H1 (cell line): ENCODE measurements at regions not wholly inside any gene's neighbourhood (a gene's known extent, or its start where the extent isn't known, plus 50 kb on each side); places are given as distances from the start of the nearest gene placed in this dataset.

Experiments used
- CTCF ChIA-PET: fragments of 300-600 bp; sonication (Branson Sonifier 250); formaldehyde crosslinking; loops from one replicate; lab custom pipeline; 2021; ENCODE audit not compliant: partially characterized antibody; lab: Charles Lee
- POLR2A ChIA-PET: fragments of 300-600 bp; sonication (Branson Sonifier 250); formaldehyde crosslinking; loops from one replicate; lab custom pipeline; 2021; ENCODE audit warnings: inconsistent platforms; ENCODE audit not compliant: partially characterized antibody; lab: Charles Lee
- DNase-seq, 2 experiments: peaks; one replicate each; pipeline versions ENCODE4 v3.0.0 to v3.0.0-alpha.2; 2010 to 2022; ENCODE audit warnings: low spot score in 2 of 2, low read depth in 1 of 2, mixed read lengths in 1 of 2
- FAIRE-seq: peaks from 2 replicates; lab custom pipeline; 2011; peaks lifted over from hg19 to GRCh38; lab: Jason Lieb, UNC
- H2AFZ ChIP-seq: 2 replicates; pipeline ENCODE4 v1.8.1; 2012; ENCODE audit warnings: low read length, inconsistent platforms
- H2AK5ac ChIP-seq: 2 replicates; pipeline ENCODE4 v1.6.1; 2013; ENCODE audit warnings: low read depth, low read length
- H2BK120ac ChIP-seq: replicated peaks from 2 replicates; pipeline ENCODE3; 2013; ENCODE audit warnings: low read depth, low read length, inconsistent platforms
- H2BK12ac ChIP-seq: 2 replicates; pipeline ENCODE4 v1.6.1; 2013; ENCODE audit warnings: low read depth, low read length
- H2BK15ac ChIP-seq: 2 replicates; pipeline ENCODE4 v1.6.1; 2013; ENCODE audit warnings: low read length
- H2BK20ac ChIP-seq: 2 replicates; pipeline ENCODE4 v1.6.1; 2013; ENCODE audit warnings: low read length
- H2BK5ac ChIP-seq: 2 replicates; pipeline ENCODE4 v1.6.1; 2013; ENCODE audit warnings: low read depth, low read length
- H3K14ac ChIP-seq: 2 replicates; pipeline ENCODE4 v1.6.1; 2013; ENCODE audit warnings: inconsistent platforms; ENCODE audit not compliant: insufficient read length
- H3K18ac ChIP-seq: 2 replicates; pipeline ENCODE4 v1.6.1; 2013; ENCODE audit warnings: low read length; ENCODE audit errors: extremely low read depth
- H3K23ac ChIP-seq: 2 replicates; pipeline ENCODE4 v1.6.1; 2013; ENCODE audit warnings: inconsistent platforms; ENCODE audit not compliant: insufficient read length
- H3K23me2 ChIP-seq: 2 replicates; pipeline ENCODE4 v1.6.1; 2013; ENCODE audit warnings: low read depth, low read length
- H3K27ac ChIP-seq: 2 replicates; pipeline ENCODE4 v1.6.1; 2011; ENCODE audit warnings: low read depth, low read length, inconsistent platforms
- H3K27me3 ChIP-seq, 4 experiments: replicated peaks in 1 of 4; 1 replicate in 1 of 4; 2 replicates in 3 of 4; pipeline versions ENCODE4 v1.6.1 to v1.8.1; 2011 to 2013; ENCODE audit warnings: low read length in 3 of 4, mild to moderate bottlenecking in 3 of 4, inconsistent platforms in 2 of 4, mixed read lengths in 2 of 4, moderate library complexity in 1 of 4; ENCODE audit not compliant: control insufficient read depth in 3 of 4, insufficient read depth in 3 of 4; ENCODE audit errors: extremely low read depth in 1 of 4
- H3K36me3 ChIP-seq, 4 experiments: 2 replicates each; pipeline versions ENCODE4 v1.6.1 to v1.8.1; 2011 to 2013; ENCODE audit warnings: mild to moderate bottlenecking in 4 of 4, low read length in 3 of 4, moderate library complexity in 2 of 4, control low read depth in 1 of 4, inconsistent platforms in 1 of 4; ENCODE audit not compliant: insufficient read depth in 4 of 4, control insufficient read depth in 2 of 4
- H3K4ac ChIP-seq: replicated peaks from 2 replicates; pipeline ENCODE3; 2013; ENCODE audit warnings: low read length, low read depth, mixed read lengths, inconsistent platforms; ENCODE audit not compliant: insufficient read length
- H3K4me1 ChIP-seq, 4 experiments: replicated peaks in 1 of 4; 1 replicate in 1 of 4; 2 replicates in 3 of 4; pipeline versions ENCODE4 v1.6.1 to v1.8.1; 2011 to 2013; ENCODE audit warnings: low read length in 3 of 4, inconsistent platforms in 2 of 4, mixed read lengths in 1 of 4; ENCODE audit not compliant: insufficient read depth in 4 of 4, control insufficient read depth in 3 of 4
- H3K4me2 ChIP-seq, 2 experiments: 2 replicates each; pipeline versions ENCODE4 v1.6.1 to v1.8.1; 2011 to 2013; ENCODE audit warnings: low read depth in 2 of 2, low read length in 2 of 2, control low read depth in 1 of 2, inconsistent platforms in 1 of 2, mild to moderate bottlenecking in 1 of 2; ENCODE audit not compliant: insufficient read depth in 1 of 2
- H3K4me3 ChIP-seq, 4 experiments: fragments of 200-600, 300-600 bp in 1 of 4; sonication (generic), shearing (Covaris generic), sonication (Bioruptor Twin) in 1 of 4; 2 replicates each; pipeline versions ENCODE4 v1.5.1 to v1.8.1; 2011 to 2016; ENCODE audit warnings: low read length in 4 of 4, low read depth in 3 of 4, control low read depth in 2 of 4, inconsistent platforms in 2 of 4, mild to moderate bottlenecking in 2 of 4, mixed read lengths in 1 of 4, moderate library complexity in 1 of 4; ENCODE audit not compliant: insufficient read depth in 2 of 4; ENCODE audit errors: extremely low read depth in 1 of 4
- H3K56ac ChIP-seq: replicated peaks from 2 replicates; pipeline ENCODE3; 2013; ENCODE audit warnings: low read depth, mild to moderate bottlenecking, mixed read lengths, low read length, inconsistent platforms; ENCODE audit not compliant: insufficient read length
- H3K79me1 ChIP-seq: 2 replicates; pipeline ENCODE4 v1.6.1; 2013; ENCODE audit warnings: low read depth, low read length, control low read depth
- H3K79me2 ChIP-seq, 2 experiments: 2 replicates each; pipeline versions ENCODE4 v1.6.1 to v1.8.1; 2012 to 2013; ENCODE audit warnings: low read length in 2 of 2, mild to moderate bottlenecking in 2 of 2, inconsistent platforms in 1 of 2; ENCODE audit not compliant: insufficient read depth in 2 of 2, control insufficient read depth in 1 of 2
- H3K9ac ChIP-seq, 4 experiments: replicated peaks in 1 of 4; 1 replicate in 1 of 4; 2 replicates in 3 of 4; pipeline versions ENCODE4 v1.6.1 to v1.8.1; 2011 to 2013; ENCODE audit warnings: low read depth in 3 of 4, low read length in 3 of 4, control low read depth in 2 of 4, mild to moderate bottlenecking in 2 of 4, moderate library complexity in 2 of 4, inconsistent platforms in 1 of 4; ENCODE audit errors: extremely low read depth in 1 of 4
- H3K9me3 ChIP-seq, 2 experiments: 2 replicates each; pipeline versions ENCODE4 v1.6.1 to v1.8.1; 2012 to 2013; ENCODE audit warnings: mild to moderate bottlenecking in 2 of 2, moderate library complexity in 2 of 2, control low read depth in 1 of 2, inconsistent platforms in 1 of 2, low read depth in 1 of 2, low read length in 1 of 2, mixed read lengths in 1 of 2; ENCODE audit not compliant: insufficient read depth in 2 of 2
- H4K20me1 ChIP-seq, 2 experiments: replicated peaks in 1 of 2; 2 replicates each; pipeline versions ENCODE3 to v1.8.1; 2011 to 2013; ENCODE audit warnings: inconsistent platforms in 2 of 2, low read length in 2 of 2, mild to moderate bottlenecking in 1 of 2; ENCODE audit not compliant: insufficient read depth in 2 of 2, control insufficient read depth in 1 of 2
- H4K5ac ChIP-seq: 2 replicates; pipeline ENCODE4 v1.6.1; 2013; ENCODE audit warnings: low read length, low read depth, mixed read lengths, inconsistent platforms; ENCODE audit not compliant: insufficient read length
- H4K8ac ChIP-seq: 2 replicates; pipeline ENCODE4 v1.8.0; 2013; ENCODE audit warnings: mild to moderate bottlenecking, moderate library complexity, low read length, inconsistent platforms; ENCODE audit not compliant: insufficient read depth; ENCODE audit errors: extremely low read depth
- H4K91ac ChIP-seq: replicated peaks from 2 replicates; pipeline ENCODE3; 2013; ENCODE audit warnings: low read length, mixed read lengths, inconsistent platforms; ENCODE audit not compliant: insufficient read length
- CBX5 ChIP-seq: fragments of 300-800, 300-1000 bp; sonication (generic); IDR thresholded peaks from 2 replicates; pipeline ENCODE4 v1.7.1; 2016; ENCODE audit warnings: antibody characterized with exemption, low read length, low read depth
- GTF2F1 ChIP-seq: IDR thresholded peaks from 2 replicates; pipeline ENCODE4 v1.6.1; 2012; ENCODE audit warnings: low read depth, low read length, improper control_type of control experiment, borderline replicate concordance
- KDM1A ChIP-seq: fragments of 200-600, 300-600 bp; sonication (generic); IDR thresholded peaks from 2 replicates; pipeline ENCODE4 v1.7.1; 2016; ENCODE audit warnings: mild to moderate bottlenecking, low read length, borderline replicate concordance
- SAP30 ChIP-seq: fragments of 300-600 bp; sonication (generic); IDR thresholded peaks from 2 replicates; pipeline ENCODE4 v1.7.1; 2012; ENCODE audit warnings: low read length, moderate library complexity, mild to moderate bottlenecking, inconsistent platforms; ENCODE audit not compliant: insufficient read depth, insufficient replicate concordance
- TAF7 ChIP-seq: optimal IDR thresholded peaks from 2 replicates; pipeline ENCODE3; 2011; ENCODE audit warnings: low read depth, mild to moderate bottlenecking, inconsistent platforms, low read length, moderate library complexity, borderline replicate concordance
- YY1 ChIP-seq: IDR thresholded peaks from 2 replicates; pipeline ENCODE4 v1.6.1; 2011; ENCODE audit warnings: low read depth, mild to moderate bottlenecking, low read length
- WGBS, 2 experiments: shearing (Covaris generic) in 1 of 2; methylation state at CpG; one replicate each; pipeline versions ENCODE4 v1.1.6 to v1.1.7; 2013 to 2015; ENCODE audit warnings: low lambda C conversion rate in 2 of 2, mixed read lengths in 2 of 2, inconsistent platforms in 1 of 2, low coverage in 1 of 2, missing lambda C conversion rate in 1 of 2; ENCODE audit not compliant: insufficient replicate concordance in 2 of 2, insufficient coverage in 1 of 2, insufficient read length in 1 of 2; ENCODE audit errors: extremely low coverage in 1 of 2, missing lambda C conversion rate in 1 of 2; 5-methylcytosine and 5-hydroxymethylcytosine counted together
- TF ChIP-seq, protein P1 (sequence below): IDR thresholded peaks from 2 replicates; pipeline ENCODE4 v1.6.1; 2011; ENCODE audit warnings: low read length, improper control_type of control experiment

DNA sequence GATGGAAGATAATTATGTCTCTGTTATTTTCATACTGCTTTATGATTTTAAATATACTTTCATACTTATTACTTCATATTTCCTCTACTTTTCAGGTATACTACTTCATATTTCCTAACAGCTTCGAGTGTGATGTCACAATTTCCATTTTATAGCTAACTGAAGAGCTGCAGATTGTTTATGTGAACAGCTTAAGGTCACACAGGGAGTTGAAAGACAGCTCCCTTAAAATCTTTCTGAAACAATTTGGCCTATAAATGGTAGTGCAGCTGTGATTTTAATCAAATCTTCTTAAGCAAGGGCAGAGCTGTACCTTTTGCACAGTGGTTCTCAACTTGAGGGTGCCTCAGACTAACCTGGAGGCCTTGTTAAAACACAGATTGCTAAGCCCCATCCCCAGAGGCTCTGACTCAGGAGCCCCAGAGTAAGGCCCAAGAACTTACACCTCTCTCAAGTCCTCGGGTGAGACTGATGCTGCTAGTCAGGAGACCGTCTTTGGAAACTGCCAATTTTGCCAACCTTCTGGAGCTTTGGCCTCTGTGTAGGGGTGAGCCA is 347.0 kb upstream of the HSF2 start:
- H4K8ac ChIP-seq: no peak overlapping the region
- H2BK20ac ChIP-seq: no peak overlapping the region
- H3K36me3 ChIP-seq: no peaks in the 10 kb centered on the region
- no peak overlapping the region for H3K18ac ChIP-seq
- DNase-seq: no peak
- no peak overlapping the region for H3K23ac ChIP-seq
- no peak overlapping the region for H3K9ac ChIP-seq
- no peak for FAIRE-seq
- no peak overlapping the region for H3K4me2 ChIP-seq
- no peak overlapping the region for H2BK12ac ChIP-seq
- no peak overlapping the region for H2BK5ac ChIP-seq
- H3K14ac ChIP-seq: no peak overlapping the region
- H2BK120ac ChIP-seq: no peak overlapping the region
- H3K27ac ChIP-seq: no peak overlapping the region
- H2BK15ac ChIP-seq: no peak overlapping the region
- H3K4me3 ChIP-seq: no peak overlapping the region
- H3K23me2 ChIP-seq: no peaks in the 10 kb centered on the region
- no peak overlapping the region for H2AK5ac ChIP-seq
- 92% methylated on average over 3 of the region's 3 CpGs; no CpG with 5 or more reads in 1 of the 2 experiments for WGBS, 2 experiments
- ChIA-PET CTCF (interaction anchor here (0.5 to 2.3 kb wide), 7 partner anchors 9 to 635 kb away, joined by 3 to 8 read pairs (median 3); no protein-coding TSS in a partner anchor), POLR2A (no interaction called here)
- H3K27me3 ChIP-seq: no peaks in the 10 kb centered on the region
- no peak overlapping the region for H3K4ac ChIP-seq
- H2AFZ ChIP-seq: no peak overlapping the region
- H4K5ac ChIP-seq: no peak overlapping the region
- H3K79me2 ChIP-seq: no peaks in the 10 kb centered on the region
- no peak overlapping the region for H4K91ac ChIP-seq
- H3K79me1 ChIP-seq: no peaks in the 10 kb centered on the region
- H3K56ac ChIP-seq: no peak overlapping the region
- H3K4me1 ChIP-seq: no peaks in the 10 kb centered on the region
- H4K20me1 ChIP-seq: no peaks in the 10 kb centered on the region
- TF ChIP-seq TAF7: no peak
- TF ChIP-seq, protein P1, sequence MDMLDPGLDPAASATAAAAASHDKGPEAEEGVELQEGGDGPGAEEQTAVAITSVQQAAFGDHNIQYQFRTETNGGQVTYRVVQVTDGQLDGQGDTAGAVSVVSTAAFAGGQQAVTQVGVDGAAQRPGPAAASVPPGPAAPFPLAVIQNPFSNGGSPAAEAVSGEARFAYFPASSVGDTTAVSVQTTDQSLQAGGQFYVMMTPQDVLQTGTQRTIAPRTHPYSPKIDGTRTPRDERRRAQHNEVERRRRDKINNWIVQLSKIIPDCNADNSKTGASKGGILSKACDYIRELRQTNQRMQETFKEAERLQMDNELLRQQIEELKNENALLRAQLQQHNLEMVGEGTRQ: no peak
- no peak for TF ChIP-seq KDM1A
- no peak for TF ChIP-seq YY1
- TF ChIP-seq GTF2F1: no peak
- no peak for TF ChIP-seq SAP30
- no peak for TF ChIP-seq CBX5
- H3K9me3 ChIP-seq: no peaks in the 10 kb centered on the region
